ENCODE measurements at regions not wholly inside any gene's neighbourhood (a gene's known extent, or its start where the extent isn't known, plus 50 kb on each side); places are given as distances from the start of the nearest gene placed in this dataset.

DNA sequence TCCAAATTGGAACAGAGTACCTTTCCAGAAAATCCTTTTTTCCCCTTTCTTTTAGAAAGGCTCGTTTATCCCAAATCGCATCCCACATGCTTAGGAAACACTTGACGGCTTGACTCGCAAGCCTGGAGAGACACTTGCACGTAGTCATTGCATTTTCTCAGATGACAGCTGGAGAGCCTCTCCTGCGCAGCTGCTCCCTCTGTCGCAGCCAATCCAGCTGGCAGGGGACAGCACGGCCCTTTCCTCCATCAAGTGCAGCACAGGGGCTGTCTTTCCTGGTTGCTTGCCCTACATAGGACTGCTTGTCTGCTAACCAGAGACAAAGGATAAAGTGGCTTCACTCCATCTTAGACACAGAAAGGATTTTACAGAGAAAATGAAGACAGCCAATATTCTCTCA is 77.6 kb upstream of the RGS17 start:
- TF ChIP-seq, protein P1, sequence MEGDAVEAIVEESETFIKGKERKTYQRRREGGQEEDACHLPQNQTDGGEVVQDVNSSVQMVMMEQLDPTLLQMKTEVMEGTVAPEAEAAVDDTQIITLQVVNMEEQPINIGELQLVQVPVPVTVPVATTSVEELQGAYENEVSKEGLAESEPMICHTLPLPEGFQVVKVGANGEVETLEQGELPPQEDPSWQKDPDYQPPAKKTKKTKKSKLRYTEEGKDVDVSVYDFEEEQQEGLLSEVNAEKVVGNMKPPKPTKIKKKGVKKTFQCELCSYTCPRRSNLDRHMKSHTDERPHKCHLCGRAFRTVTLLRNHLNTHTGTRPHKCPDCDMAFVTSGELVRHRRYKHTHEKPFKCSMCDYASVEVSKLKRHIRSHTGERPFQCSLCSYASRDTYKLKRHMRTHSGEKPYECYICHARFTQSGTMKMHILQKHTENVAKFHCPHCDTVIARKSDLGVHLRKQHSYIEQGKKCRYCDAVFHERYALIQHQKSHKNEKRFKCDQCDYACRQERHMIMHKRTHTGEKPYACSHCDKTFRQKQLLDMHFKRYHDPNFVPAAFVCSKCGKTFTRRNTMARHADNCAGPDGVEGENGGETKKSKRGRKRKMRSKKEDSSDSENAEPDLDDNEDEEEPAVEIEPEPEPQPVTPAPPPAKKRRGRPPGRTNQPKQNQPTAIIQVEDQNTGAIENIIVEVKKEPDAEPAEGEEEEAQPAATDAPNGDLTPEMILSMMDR (CRISPR knock-in tag; IDR thresholded peaks at IDR 0.05) = no peak
- TF ChIP-seq, protein P2, sequence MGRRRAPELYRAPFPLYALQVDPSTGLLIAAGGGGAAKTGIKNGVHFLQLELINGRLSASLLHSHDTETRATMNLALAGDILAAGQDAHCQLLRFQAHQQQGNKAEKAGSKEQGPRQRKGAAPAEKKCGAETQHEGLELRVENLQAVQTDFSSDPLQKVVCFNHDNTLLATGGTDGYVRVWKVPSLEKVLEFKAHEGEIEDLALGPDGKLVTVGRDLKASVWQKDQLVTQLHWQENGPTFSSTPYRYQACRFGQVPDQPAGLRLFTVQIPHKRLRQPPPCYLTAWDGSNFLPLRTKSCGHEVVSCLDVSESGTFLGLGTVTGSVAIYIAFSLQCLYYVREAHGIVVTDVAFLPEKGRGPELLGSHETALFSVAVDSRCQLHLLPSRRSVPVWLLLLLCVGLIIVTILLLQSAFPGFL (CRISPR knock-in tag; IDR thresholded peaks at IDR 0.05) = no peak
- TF ChIP-seq YY1 (IDR thresholded peaks at IDR 0.05; ENCODE audit: insufficient read depth, insufficient replicate concordance, low read depth, low read length) (no peak), EP300 (IDR thresholded peaks at IDR 0.05; ENCODE audit: low read depth in 2 of 2, low read length in 2 of 2) (no peak), EP300 (CRISPR knock-in tag; IDR thresholded peaks at IDR 0.05; ENCODE audit: borderline replicate concordance) (no peak)
